ENCODE measurements at regions not wholly inside any gene's neighbourhood (a gene's known extent, or its start where the extent isn't known, plus 50 kb on each side); places are given as distances from the start of the nearest gene placed in this dataset.

DNA sequence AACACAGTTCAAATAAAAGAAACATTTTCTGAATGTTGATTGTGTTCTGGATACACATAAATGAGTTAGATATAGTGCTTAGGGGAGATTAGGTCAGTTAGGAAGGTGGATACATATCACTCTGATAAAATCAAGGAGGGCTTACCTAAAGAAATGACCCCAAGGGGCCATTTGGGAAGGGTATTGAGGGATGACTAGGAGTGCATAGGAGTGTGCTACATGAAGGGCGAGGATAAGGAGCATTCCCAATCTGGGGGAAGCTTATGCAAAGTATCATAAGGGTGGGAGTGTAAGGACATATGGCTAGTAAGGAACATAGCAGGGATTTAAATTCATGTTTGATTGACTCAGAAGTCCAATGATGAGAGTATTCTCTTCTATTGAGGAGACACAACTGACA is 183.6 kb downstream of the NSG2 start:
- TF ChIP-seq, protein P1, sequence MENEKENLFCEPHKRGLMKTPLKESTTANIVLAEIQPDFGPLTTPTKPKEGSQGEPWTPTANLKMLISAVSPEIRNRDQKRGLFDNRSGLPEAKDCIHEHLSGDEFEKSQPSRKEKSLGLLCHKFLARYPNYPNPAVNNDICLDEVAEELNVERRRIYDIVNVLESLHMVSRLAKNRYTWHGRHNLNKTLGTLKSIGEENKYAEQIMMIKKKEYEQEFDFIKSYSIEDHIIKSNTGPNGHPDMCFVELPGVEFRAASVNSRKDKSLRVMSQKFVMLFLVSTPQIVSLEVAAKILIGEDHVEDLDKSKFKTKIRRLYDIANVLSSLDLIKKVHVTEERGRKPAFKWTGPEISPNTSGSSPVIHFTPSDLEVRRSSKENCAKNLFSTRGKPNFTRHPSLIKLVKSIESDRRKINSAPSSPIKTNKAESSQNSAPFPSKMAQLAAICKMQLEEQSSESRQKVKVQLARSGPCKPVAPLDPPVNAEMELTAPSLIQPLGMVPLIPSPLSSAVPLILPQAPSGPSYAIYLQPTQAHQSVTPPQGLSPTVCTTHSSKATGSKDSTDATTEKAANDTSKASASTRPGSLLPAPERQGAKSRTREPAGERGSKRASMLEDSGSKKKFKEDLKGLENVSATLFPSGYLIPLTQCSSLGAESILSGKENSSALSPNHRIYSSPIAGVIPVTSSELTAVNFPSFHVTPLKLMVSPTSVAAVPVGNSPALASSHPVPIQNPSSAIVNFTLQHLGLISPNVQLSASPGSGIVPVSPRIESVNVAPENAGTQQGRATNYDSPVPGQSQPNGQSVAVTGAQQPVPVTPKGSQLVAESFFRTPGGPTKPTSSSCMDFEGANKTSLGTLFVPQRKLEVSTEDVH (IDR thresholded peaks at IDR 0.05; ENCODE audit: low read depth, partially characterized antibody), result no peak
- TF ChIP-seq ZNF207 (IDR thresholded peaks at IDR 0.05; ENCODE audit: borderline replicate concordance) (no peak), NFIC (IDR thresholded peaks at IDR 0.05; ENCODE audit: low read depth, low read length) (no peak), IRF4 (IDR thresholded peaks at IDR 0.05; ENCODE audit: low read depth, low read length) (no peak), SUPT20H (IDR thresholded peaks at IDR 0.05; ENCODE audit: borderline replicate concordance, control insufficient read depth, low read depth, low read length) (no peak), ATF7 (IDR thresholded peaks at IDR 0.05; ENCODE audit: low read depth) (no peak), RCOR1 (conservative IDR thresholded peaks at IDR 0.05; ENCODE audit: low read depth, low read length) (no peak), NFXL1 (IDR thresholded peaks at IDR 0.05; ENCODE audit: borderline replicate concordance) (no peak), GABPA (IDR thresholded peaks at IDR 0.05; ENCODE audit: low read depth) (no peak), SUZ12 (IDR thresholded peaks at IDR 0.05; ENCODE audit: unreplicated experiment) (no peak), CBX3 (IDR thresholded peaks at IDR 0.05; ENCODE audit: borderline replicate concordance, low read depth) (no peak), CBX5 (IDR thresholded peaks at IDR 0.05; ENCODE audit: low read depth) (no peak)
- TF ChIP-seq, protein P2, sequence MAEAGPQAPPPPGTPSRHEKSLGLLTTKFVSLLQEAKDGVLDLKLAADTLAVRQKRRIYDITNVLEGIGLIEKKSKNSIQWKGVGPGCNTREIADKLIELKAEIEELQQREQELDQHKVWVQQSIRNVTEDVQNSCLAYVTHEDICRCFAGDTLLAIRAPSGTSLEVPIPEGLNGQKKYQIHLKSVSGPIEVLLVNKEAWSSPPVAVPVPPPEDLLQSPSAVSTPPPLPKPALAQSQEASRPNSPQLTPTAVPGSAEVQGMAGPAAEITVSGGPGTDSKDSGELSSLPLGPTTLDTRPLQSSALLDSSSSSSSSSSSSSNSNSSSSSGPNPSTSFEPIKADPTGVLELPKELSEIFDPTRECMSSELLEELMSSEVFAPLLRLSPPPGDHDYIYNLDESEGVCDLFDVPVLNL (IDR thresholded peaks at IDR 0.05; ENCODE audit: low read depth, low read length), result no peak
- TF ChIP-seq, protein P3, sequence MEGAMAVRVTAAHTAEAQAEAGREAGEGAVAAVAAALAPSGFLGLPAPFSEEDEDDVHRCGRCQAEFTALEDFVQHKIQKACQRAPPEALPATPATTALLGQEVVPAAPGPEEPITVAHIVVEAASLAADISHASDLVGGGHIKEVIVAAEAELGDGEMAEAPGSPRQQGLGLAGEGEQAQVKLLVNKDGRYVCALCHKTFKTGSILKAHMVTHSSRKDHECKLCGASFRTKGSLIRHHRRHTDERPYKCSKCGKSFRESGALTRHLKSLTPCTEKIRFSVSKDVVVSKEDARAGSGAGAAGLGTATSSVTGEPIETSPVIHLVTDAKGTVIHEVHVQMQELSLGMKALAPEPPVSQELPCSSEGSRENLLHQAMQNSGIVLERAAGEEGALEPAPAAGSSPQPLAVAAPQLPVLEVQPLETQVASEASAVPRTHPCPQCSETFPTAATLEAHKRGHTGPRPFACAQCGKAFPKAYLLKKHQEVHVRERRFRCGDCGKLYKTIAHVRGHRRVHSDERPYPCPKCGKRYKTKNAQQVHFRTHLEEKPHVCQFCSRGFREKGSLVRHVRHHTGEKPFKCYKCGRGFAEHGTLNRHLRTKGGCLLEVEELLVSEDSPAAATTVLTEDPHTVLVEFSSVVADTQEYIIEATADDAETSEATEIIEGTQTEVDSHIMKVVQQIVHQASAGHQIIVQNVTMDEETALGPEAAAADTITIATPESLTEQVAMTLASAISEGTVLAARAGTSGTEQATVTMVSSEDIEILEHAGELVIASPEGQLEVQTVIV (IDR thresholded peaks at IDR 0.05; ENCODE audit: borderline replicate concordance, partially characterized antibody), result no peak
- TF ChIP-seq, protein P4, sequence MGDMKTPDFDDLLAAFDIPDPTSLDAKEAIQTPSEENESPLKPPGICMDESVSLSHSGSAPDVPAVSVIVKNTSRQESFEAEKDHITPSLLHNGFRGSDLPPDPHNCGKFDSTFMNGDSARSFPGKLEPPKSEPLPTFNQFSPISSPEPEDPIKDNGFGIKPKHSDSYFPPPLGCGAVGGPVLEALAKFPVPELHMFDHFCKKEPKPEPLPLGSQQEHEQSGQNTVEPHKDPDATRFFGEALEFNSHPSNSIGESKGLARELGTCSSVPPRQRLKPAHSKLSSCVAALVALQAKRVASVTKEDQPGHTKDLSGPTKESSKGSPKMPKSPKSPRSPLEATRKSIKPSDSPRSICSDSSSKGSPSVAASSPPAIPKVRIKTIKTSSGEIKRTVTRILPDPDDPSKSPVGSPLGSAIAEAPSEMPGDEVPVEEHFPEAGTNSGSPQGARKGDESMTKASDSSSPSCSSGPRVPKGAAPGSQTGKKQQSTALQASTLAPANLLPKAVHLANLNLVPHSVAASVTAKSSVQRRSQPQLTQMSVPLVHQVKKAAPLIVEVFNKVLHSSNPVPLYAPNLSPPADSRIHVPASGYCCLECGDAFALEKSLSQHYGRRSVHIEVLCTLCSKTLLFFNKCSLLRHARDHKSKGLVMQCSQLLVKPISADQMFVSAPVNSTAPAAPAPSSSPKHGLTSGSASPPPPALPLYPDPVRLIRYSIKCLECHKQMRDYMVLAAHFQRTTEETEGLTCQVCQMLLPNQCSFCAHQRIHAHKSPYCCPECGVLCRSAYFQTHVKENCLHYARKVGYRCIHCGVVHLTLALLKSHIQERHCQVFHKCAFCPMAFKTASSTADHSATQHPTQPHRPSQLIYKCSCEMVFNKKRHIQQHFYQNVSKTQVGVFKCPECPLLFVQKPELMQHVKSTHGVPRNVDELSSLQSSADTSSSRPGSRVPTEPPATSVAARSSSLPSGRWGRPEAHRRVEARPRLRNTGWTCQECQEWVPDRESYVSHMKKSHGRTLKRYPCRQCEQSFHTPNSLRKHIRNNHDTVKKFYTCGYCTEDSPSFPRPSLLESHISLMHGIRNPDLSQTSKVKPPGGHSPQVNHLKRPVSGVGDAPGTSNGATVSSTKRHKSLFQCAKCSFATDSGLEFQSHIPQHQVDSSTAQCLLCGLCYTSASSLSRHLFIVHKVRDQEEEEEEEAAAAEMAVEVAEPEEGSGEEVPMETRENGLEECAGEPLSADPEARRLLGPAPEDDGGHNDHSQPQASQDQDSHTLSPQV (IDR thresholded peaks at IDR 0.05), result no peak
- ChIA-PET RAD21 (ENCODE audit: unreplicated experiment) (no interaction called here), SMC1A (ENCODE audit: uncharacterized antibody, unreplicated experiment) (interaction anchor here (1.5 kb wide), 1 partner anchor 9 kb away, joined by 3 read pairs; no protein-coding TSS in a partner anchor), CTCF (no interaction called here), POLR2A (no interaction called here)
- Histone ChIP-seq H3K27me3 (replicated peaks in 1 of 2; ENCODE audit: control insufficient read depth in 2 of 2, insufficient read depth in 2 of 2, low read length in 1 of 2) (no peaks in the 10 kb centered on the region), H3K9me3 (replicated peaks; ENCODE audit: control insufficient read depth, insufficient read depth, low read length) (no peaks in the 10 kb centered on the region), H3K9ac (ENCODE audit: control insufficient read depth, insufficient read depth, low read length) (no peak overlapping the region), H3K4me1 (ENCODE audit: control insufficient read depth, insufficient read depth, low read length) (no peaks in the 10 kb centered on the region), H3K4me3 (no peak overlapping the region), H2AFZ (ENCODE audit: control insufficient read depth, low read depth, low read length) (no peak overlapping the region), H3K79me2 (ENCODE audit: control insufficient read depth, insufficient read depth, low read length) (no peaks in the 10 kb centered on the region), H3K36me3 (ENCODE audit: control insufficient read depth in 2 of 2, insufficient read depth in 2 of 2, low read length in 1 of 2) (no peaks in the 10 kb centered on the region), H3K4me2 (ENCODE audit: control insufficient read depth, insufficient read depth) (no peak overlapping the region), H4K20me1 (ENCODE audit: control insufficient read depth, insufficient read depth) (no peaks in the 10 kb centered on the region), H3K27ac (ENCODE audit: control insufficient read depth, insufficient read depth) (no peak overlapping the region)
- intact Hi-C loops (cut with micrococcal nuclease; ENCODE audit: unreplicated experiment), result no loop called here
- DNase-seq (ENCODE audit: low read depth, low spot score), result no peak
- in situ Hi-C loops (cut with MboI), result no loop called here
- no peak for FAIRE-seq
- ATAC-seq, result no peak
- WGBS (ENCODE audit: insufficient coverage, insufficient replicate concordance, low lambda C conversion rate, missing lambda C conversion rate), result 35% methylated on average over 1 of the region's 1 CpG
- BruUV-seq (replicated peaks), result no TSS peak

All from GM12878 (cell line).